ENCODE measurements at regions not wholly inside any gene's neighbourhood (a gene's known extent, or its start where the extent isn't known, plus 50 kb on each side); places are given as distances from the start of the nearest gene placed in this dataset.

- no peak for DNase-seq
These were observed 908.8 kb downstream of the VRK1 start for GRCh38 chr14:97705976-97706375.

- DNase-seq, result no peak
These were observed 909.6 kb downstream of the VRK1 start for GRCh38 chr14:97706819-97707218.

- no peak for DNase-seq
These were observed 910.4 kb downstream of the VRK1 start for GRCh38 chr14:97707603-97708002.

- DNase-seq, result no peak
These were observed 912.4 kb downstream of the VRK1 start for GRCh38 chr14:97709552-97709951.

GRCh38 chr14:97710726-97711125, 913.5 kb downstream of the VRK1 start:
- no peak for DNase-seq

GRCh38 chr14:97712471-97712870, 915.3 kb downstream of the VRK1 start:
- DNase-seq, result no peak

GRCh38 chr14:97713023-97713422, 915.8 kb downstream of the VRK1 start:
- no peak for DNase-seq

- DNase-seq, result no peak
These were observed 921.8 kb downstream of the VRK1 start for GRCh38 chr14:97718886-97719442.

GRCh38 chr14:97719931-97720330, 922.7 kb downstream of the VRK1 start:
- no peak for DNase-seq

GRCh38 chr14:97723351-97723750, 926.2 kb downstream of the VRK1 start:
- DNase-seq, result no peak

- DNase-seq, result no peak
These were observed 926.6 kb downstream of the VRK1 start for GRCh38 chr14:97723819-97724218.

GRCh38 chr14:97724265-97724731, 927.1 kb downstream of the VRK1 start:
- DNase-seq, result no peak

GRCh38 chr14:97726676-97727075, 929.5 kb downstream of the VRK1 start:
- DNase-seq, result no peak

- no peak for DNase-seq
These were observed 933.5 kb downstream of the VRK1 start for GRCh38 chr14:97730706-97731105.

GRCh38 chr14:97731800-97732199, 934.6 kb downstream of the VRK1 start:
- DNase-seq, result no peak

GRCh38 chr14:97747316-97747715, 950.1 kb downstream of the VRK1 start:
- no peak for DNase-seq

GRCh38 chr14:97748616-97749015, 951.4 kb downstream of the VRK1 start:
- DNase-seq, result no peak

GRCh38 chr14:97757491-97757890, 960.3 kb downstream of the VRK1 start:
- no peak for DNase-seq

GRCh38 chr14:97760050-97760449, 962.9 kb downstream of the VRK1 start:
- no peak for DNase-seq

- no peak for DNase-seq
These were observed 965.2 kb downstream of the VRK1 start for GRCh38 chr14:97762386-97762785.

- no peak for DNase-seq
These were observed 974.3 kb downstream of the VRK1 start for GRCh38 chr14:97771340-97772045.

GRCh38 chr14:97773598-97773997, 976.4 kb downstream of the VRK1 start:
- DNase-seq, result no peak

- no peak for DNase-seq
These were observed 979.8 kb downstream of the VRK1 start for GRCh38 chr14:97776890-97777558.

- no peak for DNase-seq
These were observed 980.6 kb downstream of the VRK1 start for GRCh38 chr14:97777622-97778355.
